NB4 (cell line): ENCODE measurements at regions not wholly inside any gene's neighbourhood (a gene's known extent, or its start where the extent isn't known, plus 50 kb on each side); places are given as distances from the start of the nearest gene placed in this dataset.

Source experiments
- CTCF ChIP-seq: IDR thresholded peaks from one replicate; pipeline ENCODE4 v1.5.1; 2012; ENCODE audit warnings: low read depth, low read length
- MAX ChIP-seq: IDR thresholded peaks from 2 replicates; pipeline ENCODE4 v1.6.1; 2011; ENCODE audit warnings: low read depth, low read length
- POLR2A ChIP-seq: IDR thresholded peaks from 2 replicates; pipeline ENCODE4 v1.6.1; 2011; ENCODE audit warnings: mild to moderate bottlenecking; ENCODE audit not compliant: insufficient read length; ENCODE audit errors: extremely low read depth

GRCh38 chr6:87762116-87762515 lies 60.1 kb upstream of the AKIRIN2 start:
- no peak for TF ChIP-seq CTCF
- no peak for TF ChIP-seq POLR2A
- TF ChIP-seq MAX, result no peak
